ENCODE measurements at regions not wholly inside any gene's neighbourhood (a gene's known extent, or its start where the extent isn't known, plus 50 kb on each side); places are given as distances from the start of the nearest gene placed in this dataset.

DNA sequence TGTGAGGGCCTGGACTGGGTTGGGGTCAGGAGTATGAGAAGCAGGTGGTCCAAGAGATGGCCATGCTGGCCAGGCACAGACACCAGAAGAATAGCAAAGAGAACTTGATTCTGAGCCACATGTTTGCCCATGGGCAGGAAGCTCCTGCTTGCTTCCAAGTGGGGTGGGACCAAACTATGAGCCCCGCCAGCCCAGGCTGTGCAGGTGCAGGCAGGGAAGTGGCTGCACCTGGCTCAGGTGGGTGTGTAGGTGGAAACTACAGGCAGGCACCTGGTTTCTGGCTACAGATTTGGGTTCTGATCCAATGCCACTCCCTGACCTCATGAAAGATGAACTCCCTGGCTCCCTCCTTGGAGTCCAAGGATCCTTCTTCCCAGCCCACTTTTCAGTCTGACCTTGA, 207.9 kb upstream of the KLF3 start:
- TF ChIP-seq, protein P1, sequence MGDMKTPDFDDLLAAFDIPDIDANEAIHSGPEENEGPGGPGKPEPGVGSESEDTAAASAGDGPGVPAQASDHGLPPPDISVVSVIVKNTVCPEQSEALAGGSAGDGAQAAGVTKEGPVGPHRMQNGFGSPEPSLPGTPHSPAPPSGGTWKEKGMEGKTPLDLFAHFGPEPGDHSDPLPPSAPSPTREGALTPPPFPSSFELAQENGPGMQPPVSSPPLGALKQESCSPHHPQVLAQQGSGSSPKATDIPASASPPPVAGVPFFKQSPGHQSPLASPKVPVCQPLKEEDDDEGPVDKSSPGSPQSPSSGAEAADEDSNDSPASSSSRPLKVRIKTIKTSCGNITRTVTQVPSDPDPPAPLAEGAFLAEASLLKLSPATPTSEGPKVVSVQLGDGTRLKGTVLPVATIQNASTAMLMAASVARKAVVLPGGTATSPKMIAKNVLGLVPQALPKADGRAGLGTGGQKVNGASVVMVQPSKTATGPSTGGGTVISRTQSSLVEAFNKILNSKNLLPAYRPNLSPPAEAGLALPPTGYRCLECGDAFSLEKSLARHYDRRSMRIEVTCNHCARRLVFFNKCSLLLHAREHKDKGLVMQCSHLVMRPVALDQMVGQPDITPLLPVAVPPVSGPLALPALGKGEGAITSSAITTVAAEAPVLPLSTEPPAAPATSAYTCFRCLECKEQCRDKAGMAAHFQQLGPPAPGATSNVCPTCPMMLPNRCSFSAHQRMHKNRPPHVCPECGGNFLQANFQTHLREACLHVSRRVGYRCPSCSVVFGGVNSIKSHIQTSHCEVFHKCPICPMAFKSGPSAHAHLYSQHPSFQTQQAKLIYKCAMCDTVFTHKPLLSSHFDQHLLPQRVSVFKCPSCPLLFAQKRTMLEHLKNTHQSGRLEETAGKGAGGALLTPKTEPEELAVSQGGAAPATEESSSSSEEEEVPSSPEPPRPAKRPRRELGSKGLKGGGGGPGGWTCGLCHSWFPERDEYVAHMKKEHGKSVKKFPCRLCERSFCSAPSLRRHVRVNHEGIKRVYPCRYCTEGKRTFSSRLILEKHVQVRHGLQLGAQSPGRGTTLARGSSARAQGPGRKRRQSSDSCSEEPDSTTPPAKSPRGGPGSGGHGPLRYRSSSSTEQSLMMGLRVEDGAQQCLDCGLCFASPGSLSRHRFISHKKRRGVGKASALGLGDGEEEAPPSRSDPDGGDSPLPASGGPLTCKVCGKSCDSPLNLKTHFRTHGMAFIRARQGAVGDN (CRISPR knock-in tag; IDR thresholded peaks at IDR 0.05), result peak; percentile 21; the same call in 1 of the 2 replicates
- TF ChIP-seq MTF1 (CRISPR knock-in tag; IDR thresholded peaks at IDR 0.05), result no peak
- DNase-seq (ENCODE audit: low spot score), result no peak
- FAIRE-seq, result no peak
- intact Hi-C loops (cut with micrococcal nuclease; ENCODE audit: unreplicated experiment) (no loop called here), in situ Hi-C loops (cut with HindIII; ENCODE audit: extremely low pct_ligation_motif_present, low pct_unique_long_range_greater_than_20kb) (no loop called here)
- Histone ChIP-seq H3K4me3 (replicated peaks in 1 of 3; ENCODE audit: insufficient read depth in 1 of 3, low read depth in 2 of 3, low read length in 3 of 3) (no peak overlapping the region), H3K4me2 (ENCODE audit: low read depth, low read length) (no peak overlapping the region), H4K20me1 (ENCODE audit: insufficient read depth, low read length) (no peaks in the 10 kb centered on the region), H3K9me3 (ENCODE audit: low read length) (no peaks in the 10 kb centered on the region; the same call in 1 of the 2 replicates), H3K36me3 (replicated peaks in 1 of 2; ENCODE audit: control insufficient read depth in 1 of 2, insufficient read depth in 2 of 2, low read length in 2 of 2) (no peaks in the 10 kb centered on the region), H3K4me1 (ENCODE audit: insufficient read depth, low read length) (peaks cover 26% of the 10 kb centered on the region), H2AFZ (ENCODE audit: low read length) (no peak overlapping the region), H3K27me3 (ENCODE audit: control insufficient read depth in 1 of 2, insufficient read depth in 2 of 2, low read length in 2 of 2) (no peaks in the 10 kb centered on the region), H3K9ac (ENCODE audit: insufficient read depth, low read depth, low read length) (no peak overlapping the region), H3K79me2 (ENCODE audit: insufficient read depth, low read length) (no peaks in the 10 kb centered on the region), H3K27ac (ENCODE audit: extremely low read length, insufficient read depth, low read length) (no peak overlapping the region)
- ChIA-PET POLR2A (no interaction called here), CTCF (ENCODE audit: low intra/inter-chr PET ratio, low total read pairs) (no interaction called here)
- BruUV-seq (replicated peaks), result no TSS peak
- 86% methylated on average over 1 of the region's 1 CpG for WGBS (ENCODE audit: low lambda C conversion rate)
- ATAC-seq, result no peak

DNA sequence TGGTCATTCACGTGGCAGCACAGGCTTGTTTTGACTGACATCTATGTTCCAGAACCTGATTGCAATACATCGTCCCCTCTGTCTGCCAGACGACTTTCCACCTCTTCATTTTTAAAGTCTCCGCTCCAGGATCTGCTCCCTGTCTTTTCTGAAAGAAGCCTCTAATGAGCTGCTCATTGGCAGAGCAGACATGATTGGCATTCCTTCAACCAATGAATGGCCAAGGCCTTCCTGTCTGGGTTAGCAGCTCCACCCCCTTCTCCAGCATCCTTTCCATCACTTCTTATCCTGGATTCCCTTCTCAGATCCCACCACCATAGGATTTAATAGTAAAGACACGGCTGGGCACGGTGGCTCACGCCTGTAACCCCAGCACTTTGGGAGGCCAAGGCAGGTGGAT, 202.7 kb upstream of the KLF3 start:
- H3K36me3 ChIP-seq (replicated peaks in 1 of 2; ENCODE audit: control insufficient read depth in 1 of 2, insufficient read depth in 2 of 2, low read length in 2 of 2), result no peaks in the 10 kb centered on the region
- H3K79me2 ChIP-seq (ENCODE audit: insufficient read depth, low read length), result no peaks in the 10 kb centered on the region
- ATAC-seq (no peak), DNase-seq (ENCODE audit: low spot score) (no peak), FAIRE-seq (no peak)
- H3K27ac ChIP-seq (ENCODE audit: extremely low read length, insufficient read depth, low read length), result no peak overlapping the region
- no peaks in the 10 kb centered on the region for H3K27me3 ChIP-seq (ENCODE audit: control insufficient read depth in 1 of 2, insufficient read depth in 2 of 2, low read length in 2 of 2)
- POLR2A ChIA-PET, result no interaction called here
- WGBS (ENCODE audit: low lambda C conversion rate), result 80% methylated on average over 7 of the region's 7 CpGs
- BruUV-seq (replicated peaks), result no TSS peak
- no peak overlapping the region for H3K9ac ChIP-seq (ENCODE audit: insufficient read depth, low read depth, low read length)
- no peak overlapping the region for H2AFZ ChIP-seq (ENCODE audit: low read length)
- H3K9me3 ChIP-seq (ENCODE audit: low read length), result peaks cover 3% of the 10 kb centered on the region; the same call in 1 of the 2 replicates
- peak; percentile 59 for TF ChIP-seq NFYC (CRISPR knock-in tag; IDR thresholded peaks at IDR 0.05)
- TF ChIP-seq TAF1 (CRISPR knock-in tag; IDR thresholded peaks at IDR 0.05), result no peak
- peak; percentile 56 for TF ChIP-seq NFYB (CRISPR knock-in tag; IDR thresholded peaks at IDR 0.05)
- CTCF ChIA-PET (ENCODE audit: low intra/inter-chr PET ratio, low total read pairs), result no interaction called here
- in situ Hi-C loops (cut with HindIII; ENCODE audit: extremely low pct_ligation_motif_present, low pct_unique_long_range_greater_than_20kb) (no loop called here), intact Hi-C loops (cut with micrococcal nuclease; ENCODE audit: unreplicated experiment) (no loop called here)
- no peak overlapping the region for H3K4me2 ChIP-seq (ENCODE audit: low read depth, low read length)
- H3K4me3 ChIP-seq (replicated peaks in 1 of 3; ENCODE audit: insufficient read depth in 1 of 3, low read depth in 2 of 3, low read length in 3 of 3), result no peak overlapping the region
- peaks cover 9% of the 10 kb centered on the region for H3K4me1 ChIP-seq (ENCODE audit: insufficient read depth, low read length)
- no peaks in the 10 kb centered on the region for H4K20me1 ChIP-seq (ENCODE audit: insufficient read depth, low read length)
